WTC11 (cell line): ENCODE measurements at regions not wholly inside any gene's neighbourhood (a gene's known extent, or its start where the extent isn't known, plus 50 kb on each side); places are given as distances from the start of the nearest gene placed in this dataset.

Experiments
- ATAC-seq: fragments of 200-7000 bp; cut with Tn5 transposase; 2 replicates; pipeline ENCODE4 v1.10.0; 2021; ENCODE audit warnings: mild to moderate bottlenecking, moderate library complexity
- CTCF ChIA-PET: fragments of 300-600 bp; sonication (Branson Sonifier 250); formaldehyde crosslinking; loops from one replicate; lab custom pipeline; 2021; ENCODE audit warnings: antibody characterized with exemption; lab: Charles Lee
- POLR2A ChIA-PET: fragments of 350-600 bp; sonication (Branson Sonifier 250); formaldehyde crosslinking; loops from one replicate; lab custom pipeline; 2021; ENCODE audit warnings: antibody characterized with exemption; lab: Charles Lee
- DNase-seq: peaks from one replicate; pipeline ENCODE4 v3.0.0; 2021; ENCODE audit warnings: low spot score
- H3K27ac Mint-ChIP-seq: 2 replicates; pipeline ENCODE4 v1.8.0; 2021; ENCODE audit warnings: mixed read lengths
- H3K27me3 Mint-ChIP-seq: 2 replicates; pipeline ENCODE4 v1.8.0; 2021; ENCODE audit warnings: low read depth, mild to moderate bottlenecking, moderate library complexity, mixed read lengths
- H3K36me3 Mint-ChIP-seq: 2 replicates; pipeline ENCODE4 v1.8.0; 2021; ENCODE audit warnings: mixed read lengths
- H3K4me1 Mint-ChIP-seq: 2 replicates; pipeline ENCODE4 v1.8.0; 2022; ENCODE audit warnings: mixed read lengths
- H3K4me3 Mint-ChIP-seq: 2 replicates; pipeline ENCODE4 v1.8.0; 2021; ENCODE audit warnings: mild to moderate bottlenecking, moderate library complexity, mixed read lengths
- H3K9me3 Mint-ChIP-seq: 2 replicates; pipeline ENCODE4 v1.8.0; 2021; ENCODE audit warnings: mixed read lengths
- FOXP1 ChIP-seq: sonication (generic); formaldehyde crosslinking; IDR thresholded peaks from 2 replicates; pipeline ENCODE4 v1.8.0; 2022; ENCODE audit warnings: missing genetic modification reagents, mild to moderate bottlenecking, moderate library complexity, borderline replicate concordance
- HMGXB4 ChIP-seq: sonication (generic); formaldehyde crosslinking; IDR thresholded peaks from 2 replicates; pipeline ENCODE4 v1.8.1; 2023; ENCODE audit warnings: mild to moderate bottlenecking, moderate library complexity, missing genetic modification reagents
- IRF2 ChIP-seq: sonication (generic); formaldehyde crosslinking; IDR thresholded peaks from 2 replicates; pipeline ENCODE4 v1.8.0; 2022; ENCODE audit warnings: low read depth, missing genetic modification reagents, borderline replicate concordance
- JAZF1 ChIP-seq: fragments of 250-450 bp; sonication (Bioruptor Pico); IDR thresholded peaks from 2 replicates; pipeline ENCODE4 v1.9.0; 2021; ENCODE audit warnings: moderate library complexity, mild to moderate bottlenecking, inconsistent platforms
- NR2C2 ChIP-seq: sonication (generic); formaldehyde crosslinking; IDR thresholded peaks from 2 replicates; pipeline ENCODE4 v1.8.0; 2022; ENCODE audit warnings: mild to moderate bottlenecking, missing genetic modification reagents
- PRDM15 ChIP-seq: sonication (generic); formaldehyde crosslinking; IDR thresholded peaks from 2 replicates; pipeline ENCODE4 v1.8.0; 2022; ENCODE audit warnings: missing genetic modification reagents
- USF1 ChIP-seq: sonication (generic); formaldehyde crosslinking; IDR thresholded peaks from 2 replicates; pipeline ENCODE4 v1.8.0; 2022; ENCODE audit warnings: mild to moderate bottlenecking, missing genetic modification reagents
- ZBTB21 ChIP-seq: sonication (generic); formaldehyde crosslinking; IDR thresholded peaks from 2 replicates; pipeline ENCODE4 v1.8.1; 2023; ENCODE audit warnings: mild to moderate bottlenecking, missing genetic modification reagents, borderline replicate concordance
- ZBTB43 ChIP-seq: sonication (generic); formaldehyde crosslinking; IDR thresholded peaks from 2 replicates; pipeline ENCODE4 v1.8.1; 2023; ENCODE audit warnings: mild to moderate bottlenecking, missing genetic modification reagents
- ZNF219 ChIP-seq: sonication (generic); formaldehyde crosslinking; IDR thresholded peaks from 2 replicates; pipeline ENCODE4 v1.8.0; 2023; ENCODE audit warnings: missing genetic modification reagents, mild to moderate bottlenecking, borderline replicate concordance
- ZNF232 ChIP-seq: sonication (generic); formaldehyde crosslinking; IDR thresholded peaks from 2 replicates; pipeline ENCODE4 v1.8.0; 2022; ENCODE audit warnings: mild to moderate bottlenecking, missing genetic modification reagents
- ZNF512 ChIP-seq: sonication (generic); formaldehyde crosslinking; IDR thresholded peaks from 2 replicates; pipeline ENCODE4 v1.8.1; 2022; ENCODE audit warnings: missing genetic modification reagents, borderline replicate concordance
- ZSCAN18 ChIP-seq: fragments of 250-450 bp; sonication (Bioruptor Pico); IDR thresholded peaks from 2 replicates; pipeline ENCODE4 v2.1.2; 2022; ENCODE audit warnings: mild to moderate bottlenecking, moderate library complexity

GRCh38 chr10:128222332-128222849, 96.2 kb upstream of the MKI67 start:
- Mint-ChIP-seq H3K9me3 (peaks cover 10% of the 10 kb centered on the region), H3K36me3 (no peaks in the 10 kb centered on the region), H3K4me3 (no peak overlapping the region), H3K4me1 (peaks cover 18% of the 10 kb centered on the region), H3K27me3 (0 out of 2 replicates have a peak, but pooled peaks cover 1% of the 10 kb centered on the region), H3K27ac (no peak overlapping the region)
- TF ChIP-seq FOXP1 (CRISPR knock-in tag) (no peak), PRDM15 (CRISPR knock-in tag) (no peak), IRF2 (CRISPR knock-in tag) (no peak), ZSCAN18 (CRISPR knock-in tag) (no peak)
- ChIA-PET POLR2A (no interaction called here), CTCF (interaction anchor here (1.2 to 2.8 kb wide), 3 partner anchors 11 to 45 kb away, joined by 3 to 25 read pairs (median 5); no protein-coding TSS in a partner anchor)
- ATAC-seq (no peak), DNase-seq (no peak)

GRCh38 chr10:128230401-128230800, 104.2 kb upstream of the MKI67 start:
- CTCF ChIA-PET, result no interaction called here
- Mint-ChIP-seq H3K9me3 (peaks cover 38% of the 10 kb centered on the region), H3K27ac (no peak overlapping the region), H3K4me1 (no peaks in the 10 kb centered on the region), H3K4me3 (no peak overlapping the region), H3K27me3 (peaks cover 10% of the 10 kb centered on the region), H3K36me3 (peaks cover 15% of the 10 kb centered on the region)
- no peak for TF ChIP-seq HMGXB4
- TF ChIP-seq ZSCAN18 (CRISPR knock-in tag), result no peak
- TF ChIP-seq ZNF512 (CRISPR knock-in tag), result no peak
- TF ChIP-seq USF1, result no peak
- no peak for TF ChIP-seq NR2C2 (CRISPR knock-in tag)
- TF ChIP-seq ZNF219, result no peak
- TF ChIP-seq ZBTB43, result no peak
- no peak for TF ChIP-seq JAZF1 (CRISPR knock-in tag)
- TF ChIP-seq ZBTB21 (CRISPR knock-in tag), result no peak
- no peak for TF ChIP-seq ZNF232
- DNase-seq, result no peak
- no peak for ATAC-seq
- POLR2A ChIA-PET, result no interaction called here
